Sciatic nerve (tissue), 2 donors: ENCODE measurements at regions not wholly inside any gene's neighbourhood (a gene's known extent, or its start where the extent isn't known, plus 50 kb on each side); places are given as distances from the start of the nearest gene placed in this dataset.

Experiments used
- ATAC-seq: fragments of 200-7000 bp; cut with Tn5 transposase; one replicate; pipeline ENCODE4 v1.9.1; 2020; ENCODE audit warnings: mild to moderate bottlenecking, moderate library complexity
- DNase-seq: peaks from one replicate; pipeline ENCODE4 v3.0.0-alpha.2; 2020; ENCODE audit warnings: low spot score
- intact Hi-C: fragments of 100-400 bp; cut with DNase I; formaldehyde crosslinking; loops from one replicate; pipeline ENCODE4 v1.14.2; 2022
- donor health status: DM: no; HTN: no; CAD: no.
- donor health status: DM: no; HTN: no; CAD: no.

DNA sequence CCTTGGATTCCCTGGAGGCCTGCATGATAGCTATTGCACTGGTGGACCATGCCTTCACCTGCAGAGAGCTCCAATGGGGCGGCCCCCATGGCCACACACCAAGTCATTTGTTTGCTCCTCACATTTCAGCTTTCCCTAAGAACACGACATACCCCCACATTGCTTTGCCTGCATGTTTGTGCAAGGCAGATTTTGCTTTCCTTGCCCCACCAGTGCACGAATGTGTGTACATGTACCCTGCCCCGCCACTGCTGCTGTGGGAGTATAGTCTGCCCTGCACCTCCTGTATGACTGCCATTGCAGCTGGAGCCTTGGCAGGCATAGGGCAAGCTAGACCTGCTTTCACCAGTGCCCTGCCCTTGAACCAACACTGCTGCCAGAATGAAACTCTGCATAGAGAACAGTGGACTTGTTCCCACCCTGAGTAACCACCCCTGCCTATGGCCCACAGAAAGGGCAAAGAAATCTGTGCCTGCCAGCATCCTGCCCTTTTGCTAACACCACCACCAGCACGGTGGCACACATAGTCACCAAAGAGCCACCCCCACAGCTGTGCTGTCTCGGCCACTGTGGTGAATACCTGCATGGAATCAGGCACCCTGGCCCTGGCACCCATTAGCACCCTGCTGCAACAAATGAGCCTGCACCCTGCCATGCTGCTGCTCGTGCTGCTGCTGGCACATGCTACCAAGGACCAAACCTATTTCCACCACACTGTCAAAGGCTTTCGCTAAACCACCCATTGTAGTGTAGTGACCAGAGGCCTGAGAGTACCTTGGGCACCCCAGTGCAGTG, 661.7 kb upstream of the FAM241A start:
- peak; percentile 38 for ATAC-seq
- DNase-seq: no peak
- intact Hi-C loops: no loop called here

DNA sequence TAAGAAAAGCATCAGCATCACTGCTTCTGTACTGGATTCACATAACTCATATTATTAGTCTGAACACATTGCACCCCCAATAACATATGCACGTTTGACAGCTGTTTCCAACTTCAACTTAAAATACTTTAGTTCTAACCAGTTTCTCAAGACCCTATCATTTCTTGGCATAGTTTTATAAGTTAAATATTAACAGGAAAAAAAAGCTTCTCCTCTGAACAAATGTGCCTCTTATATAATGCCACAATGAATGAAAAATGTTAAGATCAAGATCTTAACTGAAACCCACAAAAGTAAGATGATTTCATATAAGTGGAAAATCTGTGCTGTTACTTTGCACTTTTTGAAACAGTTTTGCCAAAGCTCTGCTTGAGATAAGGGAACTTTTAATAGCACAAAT, 652.8 kb upstream of the FAM241A start:
- DNase-seq (no peak), ATAC-seq (no peak)
- intact Hi-C loops: no loop called here

DNA sequence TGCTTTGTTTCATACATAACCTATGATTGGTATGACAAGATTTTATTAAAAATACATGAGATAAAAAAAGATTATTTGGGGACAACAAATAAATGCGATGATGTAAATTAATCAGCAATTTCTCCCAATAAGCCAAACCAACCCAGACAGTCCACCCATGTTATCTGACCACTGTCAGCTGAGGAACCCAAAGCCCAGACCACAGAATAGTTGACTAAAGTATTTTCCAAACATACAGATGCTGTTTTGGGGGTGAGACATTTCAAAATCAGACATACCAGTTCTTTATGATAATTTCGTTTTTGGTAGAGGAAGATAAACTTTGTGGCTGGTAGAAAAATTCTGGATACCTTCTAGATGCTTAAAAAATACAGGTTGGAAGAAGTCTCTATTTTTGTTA, 650.8 kb upstream of the FAM241A start:
- intact Hi-C loops: no loop called here
- ATAC-seq: no peak
- no peak for DNase-seq

DNA sequence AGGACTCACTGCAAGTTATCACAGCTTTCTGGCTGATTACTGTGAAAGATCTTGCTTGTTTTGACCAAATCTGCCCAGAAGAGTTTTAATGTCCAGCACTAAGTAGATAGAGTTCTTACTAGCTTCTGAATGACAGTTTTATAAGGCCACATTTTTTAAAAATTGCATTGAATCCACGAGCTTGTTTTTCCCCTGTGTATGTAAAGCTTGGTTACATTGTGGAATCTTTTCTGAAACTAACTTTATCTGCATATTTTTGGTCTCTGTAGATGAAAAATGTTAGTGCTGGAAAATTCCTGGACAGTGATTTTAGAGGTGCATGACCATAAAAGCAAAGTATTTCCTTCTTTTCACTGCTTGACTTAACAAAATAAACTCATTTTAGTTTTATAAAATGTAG, 650.3 kb upstream of the FAM241A start:
- DNase-seq (no peak), ATAC-seq (no peak)
- intact Hi-C loops: no loop called here

DNA sequence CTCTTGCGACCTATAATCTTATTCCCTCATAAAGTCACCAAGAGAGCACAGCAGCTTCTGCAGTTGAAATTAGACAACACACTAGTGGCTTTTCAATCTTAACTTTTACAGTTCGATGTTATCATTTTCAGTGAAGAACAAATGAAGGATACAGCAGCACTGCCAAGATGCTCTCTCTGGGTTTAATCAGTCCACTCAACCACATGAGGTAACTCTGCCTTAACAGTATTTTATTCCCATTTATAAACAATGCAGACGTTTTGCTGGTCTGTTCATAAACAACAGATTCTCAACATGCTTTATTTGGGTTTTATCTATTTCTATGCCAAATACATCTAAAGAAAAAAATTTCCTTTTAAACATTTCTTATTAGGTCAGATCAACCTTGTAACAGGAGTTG, 646.0 kb upstream of the FAM241A start:
- intact Hi-C loops: no loop called here
- ATAC-seq (no peak), DNase-seq (no peak)

DNA sequence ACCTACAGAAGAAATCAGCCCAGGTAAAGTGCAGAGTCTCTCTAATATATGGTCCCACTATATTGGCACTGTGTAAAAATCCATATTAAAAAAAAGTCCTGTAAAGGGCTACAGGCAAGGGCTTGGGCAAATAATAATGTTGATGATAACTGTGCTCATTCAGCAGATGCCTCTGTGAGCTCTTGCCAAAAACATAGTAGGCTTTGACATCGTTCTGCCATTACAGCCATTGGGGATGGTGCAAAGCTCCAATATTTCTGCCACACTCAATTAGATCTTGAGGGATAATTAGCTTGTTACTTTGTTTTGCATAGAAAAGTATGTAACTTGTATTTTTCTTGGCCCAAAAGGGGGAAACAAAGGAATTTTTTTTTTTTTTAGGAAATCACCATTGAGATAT, 645.5 kb upstream of the FAM241A start:
- ATAC-seq: no peak
- intact Hi-C loops: no loop called here
- DNase-seq: no peak

DNA sequence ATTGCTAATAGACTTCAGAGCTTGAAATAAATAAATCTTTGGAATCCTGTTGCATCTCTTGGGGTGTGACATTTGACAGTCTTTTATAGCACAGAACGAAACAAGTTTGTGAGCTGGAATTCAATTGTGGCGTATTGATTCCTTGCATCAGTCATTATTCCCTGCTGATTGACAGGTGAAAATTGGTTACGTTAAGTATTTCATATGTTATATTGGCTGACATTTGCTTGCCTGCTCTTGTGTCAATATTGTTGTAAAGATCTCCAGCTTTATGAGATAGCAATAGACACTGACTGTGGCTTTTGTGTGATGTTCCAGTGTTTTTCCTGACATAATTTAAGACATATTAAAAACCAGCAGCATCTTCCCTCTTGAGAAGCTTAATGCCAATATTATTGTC, 644.4 kb upstream of the FAM241A start:
- ATAC-seq (no peak), DNase-seq (no peak)
- intact Hi-C loops: no loop called here

DNA sequence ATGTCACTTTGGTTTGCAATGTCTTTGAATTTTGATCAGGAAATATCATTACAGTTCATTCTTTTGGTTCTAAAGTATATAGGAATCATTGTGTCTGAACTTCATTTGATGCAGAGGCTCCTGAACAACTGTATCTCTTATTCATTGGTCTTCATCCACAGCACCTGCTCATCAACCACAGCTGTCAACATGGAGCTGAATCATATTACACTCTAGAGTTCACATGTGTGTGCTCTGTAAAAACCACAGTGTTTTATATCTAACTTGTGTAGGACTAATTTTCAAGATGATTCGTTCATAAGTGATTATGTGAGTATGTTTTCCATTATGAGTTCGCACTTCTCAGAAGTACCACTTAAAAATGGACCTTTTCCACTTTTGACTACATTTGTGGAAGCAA, 643.3 kb upstream of the FAM241A start:
- intact Hi-C loops: no loop called here
- DNase-seq (no peak), ATAC-seq (no peak)

DNA sequence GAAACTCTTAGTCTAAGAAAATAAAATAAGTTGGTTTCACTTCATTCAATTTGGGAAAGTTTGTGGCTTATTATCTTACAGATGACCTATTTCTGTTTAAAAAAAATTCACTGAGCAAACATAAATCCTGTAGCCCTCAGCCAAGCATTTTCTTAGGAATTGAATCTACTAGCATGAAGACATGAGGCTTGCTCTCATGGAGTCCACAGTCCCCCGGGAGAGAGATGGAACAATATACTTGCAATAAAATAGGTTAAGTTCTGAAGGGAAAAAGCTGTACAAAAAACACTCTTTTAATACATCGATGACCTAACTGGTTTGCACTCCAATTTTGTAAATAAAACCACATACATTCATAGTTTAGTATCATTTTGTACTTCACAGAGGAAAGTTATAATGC, 642.6 kb upstream of the FAM241A start:
- ATAC-seq: no peak
- no peak for DNase-seq
- intact Hi-C loops: no loop called here

DNA sequence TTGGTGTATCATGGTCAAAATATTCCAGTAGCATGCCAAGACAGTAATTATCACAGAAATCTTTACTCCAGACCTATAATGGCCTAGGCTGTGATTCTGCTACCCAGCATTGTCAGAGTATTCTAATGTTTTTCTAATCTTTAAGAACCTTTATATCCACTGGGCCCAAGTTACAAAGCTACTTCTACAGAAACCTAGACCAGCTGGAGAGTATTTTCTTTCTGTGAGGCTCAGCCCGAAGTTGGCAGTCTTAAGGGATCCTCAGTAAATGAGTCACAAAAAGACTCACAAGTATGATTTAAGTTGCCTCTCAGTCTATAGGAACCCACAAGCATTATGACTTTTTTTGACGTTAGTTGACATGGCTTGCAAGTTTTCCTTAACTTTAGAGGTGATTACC, 638.5 kb upstream of the FAM241A start:
- ATAC-seq: no peak
- DNase-seq: no peak
- intact Hi-C loops: no loop called here

DNA sequence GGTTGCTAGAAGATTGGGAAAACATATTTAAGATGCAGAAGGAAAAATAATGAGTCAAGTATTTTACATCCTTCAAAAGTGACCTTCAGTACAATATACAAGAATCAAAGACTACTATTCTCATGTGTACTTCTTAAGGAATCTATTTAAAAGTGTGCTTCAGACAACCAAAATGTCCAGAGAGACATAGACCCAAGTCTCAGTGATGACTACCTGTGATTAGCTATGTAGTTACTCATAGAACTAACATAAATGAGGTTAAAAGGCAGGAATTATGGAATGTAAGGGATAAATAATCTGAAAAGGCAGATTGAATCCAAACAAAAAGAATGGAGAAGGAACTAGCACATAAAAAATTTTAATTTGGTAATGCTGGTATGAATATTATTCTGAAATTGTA, 634.7 kb upstream of the FAM241A start:
- no peak for DNase-seq
- intact Hi-C loops: no loop called here
- no peak for ATAC-seq

DNA sequence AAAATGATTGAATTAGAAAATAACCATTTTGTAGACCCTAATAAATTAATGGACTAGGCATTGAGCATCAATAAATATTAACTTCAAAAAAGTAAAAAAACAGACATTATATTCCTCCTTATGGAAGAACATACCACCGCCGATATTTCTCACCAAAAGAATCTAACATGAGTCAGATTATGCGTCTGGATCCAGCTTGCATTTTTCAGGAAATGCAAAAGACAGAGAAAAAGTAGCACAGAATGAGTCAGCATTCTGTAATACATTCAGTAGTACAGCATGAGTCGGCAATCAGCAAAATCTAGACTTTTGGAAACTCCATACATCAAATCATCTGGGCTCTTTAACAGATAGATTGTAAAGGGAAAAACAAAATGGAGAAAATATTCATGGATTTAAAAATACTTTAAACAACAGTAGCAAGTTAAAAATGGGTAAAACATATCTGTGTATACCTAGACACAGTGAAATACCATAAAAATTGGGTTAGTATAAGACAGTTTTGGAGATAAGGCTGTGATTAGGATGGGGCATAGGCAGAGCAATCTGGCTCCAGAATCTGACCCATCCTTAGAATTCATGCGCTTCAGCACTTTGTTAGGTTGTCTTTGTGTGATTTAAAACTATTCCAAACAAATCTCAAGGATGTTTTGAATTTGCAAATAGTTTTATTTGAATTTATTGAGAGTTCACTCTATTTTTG, 633.0 kb upstream of the FAM241A start:
- intact Hi-C loops: no loop called here
- DNase-seq (no peak), ATAC-seq (no peak)

DNA sequence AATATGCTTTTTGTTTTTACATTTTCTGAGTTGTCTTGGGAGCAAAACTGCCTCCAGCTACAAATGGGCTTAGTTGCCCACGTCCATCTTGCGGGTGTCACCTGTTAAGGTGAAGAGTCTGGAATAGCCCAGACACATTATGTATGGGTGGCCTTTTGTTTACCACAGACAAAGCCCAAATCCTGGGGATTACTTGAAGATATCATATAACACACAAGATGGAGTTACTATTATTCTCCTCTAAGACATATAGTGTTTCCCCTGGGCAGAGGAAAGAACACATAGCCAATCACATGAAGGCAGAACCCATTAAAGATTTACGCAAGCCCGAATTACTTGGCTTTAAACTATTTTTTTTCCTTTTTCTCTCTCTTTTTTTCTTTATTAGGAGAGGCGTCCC, 625.6 kb upstream of the FAM241A start:
- intact Hi-C loops: no loop called here
- no peak for ATAC-seq
- DNase-seq: no peak

DNA sequence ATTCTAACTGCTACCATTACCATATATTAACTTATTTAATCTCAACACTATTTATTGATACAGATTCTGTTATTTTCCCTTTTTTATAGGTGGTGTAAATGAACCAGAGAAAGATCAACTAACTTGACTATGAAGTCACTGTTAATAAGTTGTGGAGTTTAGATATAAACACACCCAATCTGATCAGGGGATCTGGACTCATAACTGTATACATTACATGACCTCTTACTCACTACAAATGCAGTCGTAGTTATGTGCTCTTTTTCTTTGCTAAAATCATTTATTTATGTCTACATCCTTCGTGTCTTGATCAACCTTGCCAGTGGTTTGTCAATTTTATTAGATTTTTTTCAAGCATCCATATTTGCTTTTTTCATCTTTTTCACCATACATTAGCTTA, 614.8 kb upstream of the FAM241A start:
- DNase-seq: no peak
- intact Hi-C loops: no loop called here
- no peak for ATAC-seq

DNA sequence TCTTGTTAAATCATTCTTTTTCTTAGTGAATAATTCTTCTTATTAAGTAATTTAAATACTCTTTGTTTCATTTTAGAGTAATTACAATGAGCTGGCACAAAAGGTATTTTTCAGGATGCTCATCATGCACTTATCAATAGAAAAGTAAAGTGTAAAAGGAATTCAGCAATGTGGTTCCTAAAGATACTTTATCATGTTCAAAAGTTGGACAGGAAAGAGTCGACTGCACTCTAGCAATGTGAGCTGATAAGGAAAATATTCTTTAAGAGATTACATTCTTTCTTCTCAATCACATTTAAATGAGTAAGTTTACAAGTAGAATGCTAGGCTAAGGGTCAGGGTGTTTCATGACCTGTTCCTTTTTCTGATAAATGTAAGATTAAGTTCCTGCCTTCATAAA, 609.5 kb upstream of the FAM241A start:
- ATAC-seq (no peak), DNase-seq (no peak)
- intact Hi-C loops: no loop called here

DNA sequence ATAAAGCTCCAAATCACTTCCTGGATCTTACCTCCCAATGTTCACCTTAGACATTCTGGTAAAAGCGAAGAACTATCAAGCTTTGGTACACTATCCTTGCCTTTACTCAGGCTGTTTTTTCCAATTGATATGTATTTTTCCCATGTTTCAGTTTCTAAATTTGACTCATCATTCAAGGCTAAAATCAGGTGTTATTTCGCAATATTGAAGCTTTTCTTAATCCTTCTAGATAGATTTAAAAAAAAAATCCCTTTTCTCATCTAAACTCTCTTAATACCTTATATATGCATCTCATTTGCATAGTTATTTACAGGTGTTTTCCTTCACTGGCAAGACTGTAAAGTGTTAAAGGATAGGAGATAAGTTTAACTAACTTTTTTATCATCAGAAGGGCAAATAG, 608.1 kb upstream of the FAM241A start:
- DNase-seq (no peak), ATAC-seq (no peak)
- intact Hi-C loops: no loop called here

DNA sequence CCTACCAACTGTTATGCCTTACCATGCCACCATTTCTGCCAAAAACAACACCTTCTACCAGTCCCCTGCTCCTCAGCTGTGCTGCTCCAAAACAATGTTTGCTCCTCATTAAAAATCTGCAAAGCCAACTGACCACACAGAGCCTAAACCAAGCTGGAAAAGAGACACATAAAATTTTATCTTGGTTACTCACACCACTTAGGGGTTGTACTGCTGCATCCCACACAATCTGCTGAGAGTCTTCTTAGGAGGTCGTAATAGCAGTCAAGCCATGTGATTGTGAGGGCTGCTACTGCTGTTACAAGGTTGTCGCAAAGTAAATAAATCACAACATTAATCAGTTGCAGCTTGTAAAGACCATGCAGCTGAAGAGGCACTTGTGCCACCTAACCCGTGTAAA, 607.4 kb upstream of the FAM241A start:
- no peak for ATAC-seq
- no peak for DNase-seq
- intact Hi-C loops: no loop called here

DNA sequence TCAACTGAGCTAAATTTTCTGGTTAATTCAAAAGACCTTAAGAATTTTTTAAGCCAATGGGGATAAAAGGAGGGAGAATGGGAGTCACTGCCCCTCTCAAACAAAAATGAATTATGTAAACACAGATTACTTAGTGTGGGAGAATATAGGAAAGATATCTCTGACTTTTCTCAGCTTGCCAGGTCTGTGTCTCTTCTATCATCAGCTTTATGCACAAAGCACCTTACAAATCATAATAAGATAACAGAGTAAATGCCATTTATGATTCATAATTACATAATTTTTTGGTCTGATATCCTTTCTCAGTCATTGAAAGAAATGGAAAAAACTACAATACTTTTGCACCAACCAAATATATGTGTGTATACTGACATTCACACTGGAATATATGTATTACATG, 604.6 kb upstream of the FAM241A start:
- intact Hi-C loops: no loop called here
- no peak for ATAC-seq
- DNase-seq: no peak

DNA sequence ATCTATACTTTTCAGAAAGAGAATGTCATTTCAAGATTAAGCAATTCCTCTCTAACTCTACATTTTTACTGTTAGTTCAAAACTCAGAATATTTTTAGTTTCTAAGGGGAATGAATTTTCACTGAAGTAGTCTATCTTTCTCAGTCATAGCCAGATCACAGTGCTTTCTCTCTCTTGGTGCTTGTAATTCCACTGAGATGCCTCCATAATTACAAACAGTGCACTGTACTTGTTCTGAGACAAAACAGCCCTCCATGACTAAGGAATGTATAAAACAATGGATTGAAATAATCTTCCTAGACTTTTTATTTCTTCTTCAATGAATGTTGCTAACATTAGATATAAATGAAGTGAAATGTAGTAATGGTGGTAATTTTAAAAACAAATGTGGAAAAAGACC, 603.2 kb upstream of the FAM241A start:
- intact Hi-C loops: no loop called here
- ATAC-seq (no peak), DNase-seq (no peak)

DNA sequence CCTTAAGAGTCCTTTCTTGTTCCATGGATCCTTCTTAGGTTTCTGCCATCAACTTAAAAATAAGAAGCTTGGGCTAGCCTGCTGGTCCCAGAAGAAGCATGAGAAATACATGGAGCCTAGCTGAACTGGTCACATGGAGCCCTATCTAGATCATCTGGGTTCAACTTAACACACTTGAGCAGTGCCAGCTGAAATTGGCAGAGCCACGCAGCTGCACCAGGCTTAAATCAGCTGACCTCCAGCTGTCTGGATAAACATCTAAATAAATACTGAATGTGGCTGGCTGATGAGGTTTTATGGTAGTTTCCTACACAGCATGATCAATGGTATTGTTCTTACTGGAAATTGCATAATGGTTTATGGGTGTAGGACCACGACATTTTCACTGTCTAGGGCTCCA, 598.4 kb upstream of the FAM241A start:
- no peak for ATAC-seq
- no peak for DNase-seq

DNA sequence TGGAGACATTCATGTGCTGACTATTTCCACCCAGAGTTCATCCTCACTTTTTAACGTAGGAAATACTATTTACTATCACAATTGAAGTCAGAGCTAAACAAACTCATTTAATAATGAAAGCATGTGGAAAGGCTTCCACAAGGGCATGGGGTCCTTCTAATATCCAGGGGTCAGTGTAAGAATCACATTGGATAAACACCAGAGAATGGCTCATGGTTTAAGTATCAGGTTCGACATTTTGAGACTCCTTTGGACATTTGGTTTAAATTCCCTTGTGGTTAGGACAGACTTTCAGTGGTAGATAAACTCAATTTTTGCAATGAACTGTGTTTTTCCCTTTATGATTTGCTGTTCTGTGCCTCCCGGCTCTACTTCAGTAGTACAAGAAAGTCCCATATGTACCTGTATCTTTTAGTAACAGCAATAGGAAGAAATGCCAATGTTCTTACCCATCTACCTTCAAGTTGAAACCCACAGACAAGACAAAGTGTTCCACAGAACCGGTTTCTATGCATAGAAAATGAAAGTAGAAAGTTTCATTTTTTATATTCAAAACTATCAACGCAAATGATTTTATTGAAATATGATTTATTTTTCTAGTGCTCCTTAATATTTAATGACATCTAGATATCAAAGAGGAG, 589.0 kb upstream of the FAM241A start:
- DNase-seq: no peak
- no peak for ATAC-seq
- intact Hi-C loops: no loop called here

More for the DNA sequence above, 598.4 kb upstream of the FAM241A start:
- intact Hi-C loops: no loop called here
